Neural cell (in vitro differentiated cells): ENCODE measurements at regions not wholly inside any gene's neighbourhood (a gene's known extent, or its start where the extent isn't known, plus 50 kb on each side); places are given as distances from the start of the nearest gene placed in this dataset.

Source experiments
- H2AFZ ChIP-seq: fragments of 200-600, 300-800 bp; sonication (generic), shearing (Covaris generic); 2 replicates; pipeline ENCODE4 v1.6.0; 2014; ENCODE audit warnings: low read depth, mild to moderate bottlenecking, antibody characterized with exemption, low read length, moderate library complexity
- H3F3A ChIP-seq: fragments of 200-600 bp; shearing (Covaris generic); 2 replicates; pipeline ENCODE4 v1.6.1; 2016; ENCODE audit warnings: mild to moderate bottlenecking, moderate library complexity, mixed read lengths, antibody characterized with exemption, low read length; ENCODE audit not compliant: insufficient read depth, poor library complexity, severe bottlenecking
- H3K27ac ChIP-seq: fragments of 200-600, 300-800 bp; sonication (generic), shearing (Covaris generic); 2 replicates; pipeline ENCODE4 v1.5.1; 2014; ENCODE audit warnings: mild to moderate bottlenecking, low read length, moderate library complexity
- H3K27me3 ChIP-seq: fragments of 300-800, 200-600 bp; sonication (generic), shearing (Covaris generic); 2 replicates; pipeline ENCODE4 v1.6.0; 2014; ENCODE audit warnings: mild to moderate bottlenecking, low read depth, low read length, moderate library complexity; ENCODE audit not compliant: insufficient read depth
- H3K36me3 ChIP-seq: fragments of 300-800, 200-600 bp; sonication (generic), shearing (Covaris generic); 2 replicates; pipeline ENCODE4 v1.5.1; 2014; ENCODE audit warnings: mild to moderate bottlenecking, antibody characterized with exemption, low read length, moderate library complexity; ENCODE audit not compliant: insufficient read depth
- H3K4me2 ChIP-seq: fragments of 300-800, 200-600 bp; sonication (generic), shearing (Covaris generic); 2 replicates; pipeline ENCODE4 v1.6.0; 2014; ENCODE audit warnings: mild to moderate bottlenecking, low read length
- H3K4me3 ChIP-seq: fragments of 300-800, 200-600 bp; sonication (generic), shearing (Covaris generic); 2 replicates; pipeline ENCODE4 v1.5.1; 2014; ENCODE audit warnings: mild to moderate bottlenecking, low read length, moderate library complexity
- H3K79me2 ChIP-seq: fragments of 200-600 bp; shearing (Covaris generic); replicated peaks from 2 replicates; pipeline ENCODE4 v1.6.0; 2014; ENCODE audit warnings: mild to moderate bottlenecking, low read length, moderate library complexity; ENCODE audit not compliant: insufficient read depth
- H3K9ac ChIP-seq: fragments of 300-800, 200-600 bp; sonication (generic), shearing (Covaris generic); 2 replicates; pipeline ENCODE4 v1.6.1; 2016; ENCODE audit warnings: mild to moderate bottlenecking, low read length, mixed read lengths
- H3K9me2 ChIP-seq: fragments of 200-600 bp; shearing (Covaris generic); 2 replicates; pipeline ENCODE4 v1.6.1; 2016; ENCODE audit warnings: mild to moderate bottlenecking, low read length, mixed read lengths; ENCODE audit not compliant: insufficient read depth
- H3K9me3 ChIP-seq: fragments of 200-600, 300-800 bp; sonication (generic), shearing (Covaris generic); 2 replicates; pipeline ENCODE4 v1.6.1; 2016; ENCODE audit warnings: mild to moderate bottlenecking, mixed run types, low read length, moderate library complexity, mixed read lengths
- H4K20me1 ChIP-seq: fragments of 200-600 bp; shearing (Covaris generic); 2 replicates; pipeline ENCODE4 v1.6.1; 2016; ENCODE audit warnings: mild to moderate bottlenecking, mixed run types; ENCODE audit not compliant: insufficient read depth
- EP300 ChIP-seq: fragments of 450-650 bp; conservative IDR thresholded peaks from 2 replicates; pipeline ENCODE4 v1.6.1; 2014; ENCODE audit warnings: antibody characterized with exemption, mild to moderate bottlenecking, moderate library complexity; ENCODE audit not compliant: poor library complexity, severe bottlenecking
- EZH2 ChIP-seq: fragments of 200-600, 300-800 bp; shearing (Covaris generic), sonication (generic); IDR thresholded peaks from 2 replicates; pipeline ENCODE4 v1.6.1; 2014; ENCODE audit warnings: antibody characterized with exemption, low read length, borderline replicate concordance, mild to moderate bottlenecking; ENCODE audit not compliant: insufficient read depth, poor library complexity, severe bottlenecking
- MXI1 ChIP-seq: fragments of 450-650 bp; conservative IDR thresholded peaks from 2 replicates; pipeline ENCODE4 v1.6.1; 2014; ENCODE audit warnings: antibody characterized with exemption, mild to moderate bottlenecking; ENCODE audit not compliant: poor library complexity, severe bottlenecking
- POLR2AphosphoS5 ChIP-seq: IDR thresholded peaks from 2 replicates; pipeline ENCODE4 v1.6.1; 2012
- RAD21 ChIP-seq: fragments of 450-650 bp; conservative IDR thresholded peaks from 2 replicates; pipeline ENCODE4 v1.6.1; 2014; ENCODE audit warnings: antibody characterized with exemption, mild to moderate bottlenecking, moderate library complexity
- REST ChIP-seq: IDR thresholded peaks from 2 replicates; pipeline ENCODE4 v1.6.1; 2012; ENCODE audit warnings: borderline replicate concordance
- SMC3 ChIP-seq: fragments of 450-650 bp; conservative IDR thresholded peaks from 2 replicates; pipeline ENCODE4 v1.6.1; 2014; ENCODE audit warnings: antibody characterized with exemption, mild to moderate bottlenecking, moderate library complexity; ENCODE audit not compliant: poor library complexity
- TAF1 ChIP-seq: IDR thresholded peaks from 2 replicates; pipeline ENCODE4 v1.6.1; 2012; ENCODE audit warnings: low read depth
- TF ChIP-seq, protein P1 (sequence below): fragments of 450-650 bp; IDR thresholded peaks from 2 replicates; pipeline ENCODE4 v1.5.1; 2014; ENCODE audit warnings: antibody characterized with exemption, mild to moderate bottlenecking, moderate library complexity; ENCODE audit not compliant: poor library complexity, severe bottlenecking

DNA sequence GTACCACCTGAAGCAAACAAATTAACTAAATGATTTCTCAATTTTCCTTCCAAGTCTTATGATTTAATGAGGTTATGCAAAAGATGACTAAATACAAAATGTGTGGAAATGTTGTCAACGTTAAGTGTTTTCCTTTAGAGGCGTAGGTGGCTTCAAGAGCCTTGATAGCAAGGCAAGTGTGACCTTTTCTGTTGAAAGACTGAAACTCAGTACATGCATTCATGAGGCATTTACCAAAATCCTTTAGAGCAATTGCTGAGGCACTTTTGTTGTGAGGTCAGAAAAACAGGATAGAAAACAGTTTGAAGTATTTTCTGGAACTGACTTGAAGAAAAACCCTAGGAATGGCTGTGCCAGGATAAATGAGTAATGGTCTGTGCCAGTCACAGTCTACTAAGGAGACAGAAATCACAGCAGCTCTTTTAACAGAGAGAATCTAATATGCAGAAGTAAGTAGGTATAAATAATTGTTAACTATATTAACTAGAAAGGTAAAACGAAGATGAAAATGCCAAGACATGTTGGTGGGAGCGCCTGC is 326.5 kb upstream of the CDH20 start:
- no peak overlapping the region for H3K4me2 ChIP-seq
- H3K9ac ChIP-seq: no peak overlapping the region
- H3K27ac ChIP-seq: no peak overlapping the region
- H3K4me3 ChIP-seq: no peak overlapping the region
- no peaks in the 10 kb centered on the region for H4K20me1 ChIP-seq
- no peaks in the 10 kb centered on the region for H3K79me2 ChIP-seq
- no peaks in the 10 kb centered on the region for H3K9me2 ChIP-seq
- TF ChIP-seq RAD21: no peak
- TF ChIP-seq POLR2AphosphoS5: no peak
- TF ChIP-seq EZH2: no peak
- no peak for TF ChIP-seq SMC3
- TF ChIP-seq, protein P1, sequence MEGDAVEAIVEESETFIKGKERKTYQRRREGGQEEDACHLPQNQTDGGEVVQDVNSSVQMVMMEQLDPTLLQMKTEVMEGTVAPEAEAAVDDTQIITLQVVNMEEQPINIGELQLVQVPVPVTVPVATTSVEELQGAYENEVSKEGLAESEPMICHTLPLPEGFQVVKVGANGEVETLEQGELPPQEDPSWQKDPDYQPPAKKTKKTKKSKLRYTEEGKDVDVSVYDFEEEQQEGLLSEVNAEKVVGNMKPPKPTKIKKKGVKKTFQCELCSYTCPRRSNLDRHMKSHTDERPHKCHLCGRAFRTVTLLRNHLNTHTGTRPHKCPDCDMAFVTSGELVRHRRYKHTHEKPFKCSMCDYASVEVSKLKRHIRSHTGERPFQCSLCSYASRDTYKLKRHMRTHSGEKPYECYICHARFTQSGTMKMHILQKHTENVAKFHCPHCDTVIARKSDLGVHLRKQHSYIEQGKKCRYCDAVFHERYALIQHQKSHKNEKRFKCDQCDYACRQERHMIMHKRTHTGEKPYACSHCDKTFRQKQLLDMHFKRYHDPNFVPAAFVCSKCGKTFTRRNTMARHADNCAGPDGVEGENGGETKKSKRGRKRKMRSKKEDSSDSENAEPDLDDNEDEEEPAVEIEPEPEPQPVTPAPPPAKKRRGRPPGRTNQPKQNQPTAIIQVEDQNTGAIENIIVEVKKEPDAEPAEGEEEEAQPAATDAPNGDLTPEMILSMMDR: no peak
- no peak for TF ChIP-seq EP300
- TF ChIP-seq REST: no peak
- no peak for TF ChIP-seq TAF1
- H3K27me3 ChIP-seq: no peaks in the 10 kb centered on the region
- H3K9me3 ChIP-seq: no peaks in the 10 kb centered on the region
- no peaks in the 10 kb centered on the region for H3K36me3 ChIP-seq
- no peaks in the 10 kb centered on the region for H3F3A ChIP-seq
- no peak overlapping the region for H2AFZ ChIP-seq

- no peaks in the 10 kb centered on the region for H3K9me2 ChIP-seq
Observed at GRCh38 chr18:61019338-61020301, 313.6 kb upstream of the CDH20 start.

More at GRCh38 chr18:61019338-61020301, 313.6 kb upstream of the CDH20 start:
- H3K27ac ChIP-seq: no peak overlapping the region
- no peaks in the 10 kb centered on the region for H3F3A ChIP-seq
- no peak overlapping the region for H3K4me2 ChIP-seq
- H3K9ac ChIP-seq: no peak overlapping the region
- no peaks in the 10 kb centered on the region for H3K27me3 ChIP-seq
- TF ChIP-seq, protein P1: no peak
- TF ChIP-seq EP300: no peak
- no peak for TF ChIP-seq TAF1
- TF ChIP-seq POLR2AphosphoS5: no peak
- TF ChIP-seq EZH2: no peak
- no peak for TF ChIP-seq SMC3
- TF ChIP-seq REST: no peak
- no peak for TF ChIP-seq RAD21
- no peak for TF ChIP-seq MXI1
- H4K20me1 ChIP-seq: no peaks in the 10 kb centered on the region
- H3K36me3 ChIP-seq: no peaks in the 10 kb centered on the region
- no peaks in the 10 kb centered on the region for H3K9me3 ChIP-seq
- no peak overlapping the region for H2AFZ ChIP-seq
- no peak overlapping the region for H3K4me3 ChIP-seq
- H3K79me2 ChIP-seq: no peaks in the 10 kb centered on the region
